ENCODE measurements at regions not wholly inside any gene's neighbourhood (a gene's known extent, or its start where the extent isn't known, plus 50 kb on each side); places are given as distances from the start of the nearest gene placed in this dataset.

- DNase-seq = no peak
These were observed 70.6 kb upstream of the ASAP2 start for GRCh38 chr2:9135822-9136558.

- no peak for DNase-seq
These were observed 79.3 kb upstream of the ASAP2 start for GRCh38 chr2:9127316-9127715.

- no peak for DNase-seq
These were observed 80.1 kb upstream of the ASAP2 start for GRCh38 chr2:9126540-9126939.

- DNase-seq = no peak
These were observed 82.3 kb upstream of the ASAP2 start for GRCh38 chr2:9124231-9124741.

GRCh38 chr2:9123069-9123468 is 83.5 kb upstream of the ASAP2 start:
- no peak for DNase-seq

GRCh38 chr2:9122367-9122766 is 84.2 kb upstream of the ASAP2 start:
- DNase-seq = no peak

- no peak for DNase-seq
These were observed 88.1 kb upstream of the ASAP2 start for GRCh38 chr2:9118383-9118960.

GRCh38 chr2:9115229-9115628 is 91.4 kb upstream of the ASAP2 start:
- no peak for DNase-seq

- DNase-seq = no peak
These were observed 92.2 kb upstream of the ASAP2 start for GRCh38 chr2:9114458-9114857.

- no peak for DNase-seq
These were observed 92.7 kb upstream of the ASAP2 start for GRCh38 chr2:9113916-9114315.

GRCh38 chr2:9113262-9113661 is 93.3 kb upstream of the ASAP2 start:
- no peak for DNase-seq

- DNase-seq = no peak
These were observed 94.4 kb upstream of the ASAP2 start for GRCh38 chr2:9112079-9112721.

GRCh38 chr2:9110893-9111569 is 95.6 kb upstream of the ASAP2 start:
- no peak for DNase-seq

- no peak for DNase-seq
These were observed 96.2 kb upstream of the ASAP2 start for GRCh38 chr2:9110346-9110884.

- no peak for DNase-seq
These were observed 96.7 kb upstream of the ASAP2 start for GRCh38 chr2:9109871-9110270.

GRCh38 chr2:9108210-9108967 is 98.2 kb upstream of the ASAP2 start:
- peak; percentile 27 for DNase-seq

GRCh38 chr2:9107168-9108025 is 99.2 kb upstream of the ASAP2 start:
- peak; percentile 77 for DNase-seq

- DNase-seq = peak; percentile 69
These were observed 100.1 kb upstream of the ASAP2 start for GRCh38 chr2:9106338-9107167.

GRCh38 chr2:9105601-9106337 is 100.8 kb upstream of the ASAP2 start:
- no peak for DNase-seq

Measured in NCI-H2029 (cell line).